ENCODE measurements at regions not wholly inside any gene's neighbourhood (a gene's known extent, or its start where the extent isn't known, plus 50 kb on each side); places are given as distances from the start of the nearest gene placed in this dataset.
"Not testable (repeated sequence)": the region's sequence is repeated elsewhere in the genome, so short reads cannot be mapped to it uniquely, and the experiment has no call there.

- DNase-seq (ENCODE audit: low read depth in 2 of 2): no peak
These were observed 101.8 kb downstream of the NUFIP1 start for GRCh38 chr13:44887515-44887914.

GRCh38 chr13:44884076-44884729 is 105.1 kb downstream of the NUFIP1 start:
- no peak for DNase-seq (ENCODE audit: low read depth in 2 of 2)

- no peak for DNase-seq (ENCODE audit: low read depth in 2 of 2)
These were observed 109.7 kb downstream of the NUFIP1 start for GRCh38 chr13:44879452-44880058.

- DNase-seq (ENCODE audit: low read depth in 2 of 2): no peak
These were observed 112.4 kb downstream of the NUFIP1 start for GRCh38 chr13:44876782-44877324.

GRCh38 chr13:44874886-44875630 is 114.2 kb downstream of the NUFIP1 start:
- DNase-seq (ENCODE audit: low read depth in 2 of 2): no peak

GRCh38 chr13:44874176-44874575 is 115.1 kb downstream of the NUFIP1 start:
- DNase-seq (ENCODE audit: low read depth in 2 of 2): no peak

GRCh38 chr13:44873461-44873860 is 115.8 kb downstream of the NUFIP1 start:
- no peak for DNase-seq (ENCODE audit: low read depth in 2 of 2)

GRCh38 chr13:44872751-44873150 is 116.5 kb downstream of the NUFIP1 start:
- no peak for DNase-seq (ENCODE audit: low read depth in 2 of 2)

- DNase-seq (ENCODE audit: low read depth in 2 of 2): no peak
These were observed 118.8 kb downstream of the NUFIP1 start for GRCh38 chr13:44870456-44870929.

GRCh38 chr13:44869167-44869566 is 120.1 kb downstream of the NUFIP1 start:
- no peak for DNase-seq (ENCODE audit: low read depth in 2 of 2)

- DNase-seq (ENCODE audit: low read depth in 2 of 2): no peak
These were observed 120.9 kb downstream of the NUFIP1 start for GRCh38 chr13:44868397-44868796.

- no peak for DNase-seq (ENCODE audit: low read depth in 2 of 2)
These were observed 121.4 kb downstream of the NUFIP1 start for GRCh38 chr13:44867825-44868224.

GRCh38 chr13:44866411-44866911 is 122.8 kb downstream of the NUFIP1 start:
- no peak for DNase-seq (ENCODE audit: low read depth in 2 of 2)

- DNase-seq (ENCODE audit: low read depth in 2 of 2): no peak
These were observed 123.4 kb downstream of the NUFIP1 start for GRCh38 chr13:44865722-44866410.

- DNase-seq (ENCODE audit: low read depth in 2 of 2): not testable (repeated sequence)
These were observed 125.6 kb downstream of the NUFIP1 start for GRCh38 chr13:44863641-44864040.

- DNase-seq (ENCODE audit: low read depth in 2 of 2): no peak
These were observed 128.8 kb downstream of the NUFIP1 start for GRCh38 chr13:44860454-44860853.

GRCh38 chr13:44857736-44858135 is 131.5 kb downstream of the NUFIP1 start:
- DNase-seq (ENCODE audit: low read depth in 2 of 2): no peak

GRCh38 chr13:44857061-44857460 is 132.2 kb downstream of the NUFIP1 start:
- DNase-seq (ENCODE audit: low read depth in 2 of 2): no peak

GRCh38 chr13:44855860-44856259 is 133.4 kb downstream of the NUFIP1 start:
- DNase-seq (ENCODE audit: low read depth in 2 of 2): no peak

GRCh38 chr13:44854313-44855060 is 134.8 kb downstream of the NUFIP1 start:
- no peak for DNase-seq (ENCODE audit: low read depth in 2 of 2)

GRCh38 chr13:44853641-44854040 is 135.6 kb downstream of the NUFIP1 start:
- no peak for DNase-seq (ENCODE audit: low read depth in 2 of 2)
